Sigmoid colon (tissue), 4 donors: ENCODE measurements at regions not wholly inside any gene's neighbourhood (a gene's known extent, or its start where the extent isn't known, plus 50 kb on each side); places are given as distances from the start of the nearest gene placed in this dataset.

Source experiments
- EP300 ChIP-seq, 4 donors: sonication (generic); formaldehyde crosslinking; IDR thresholded peaks; one replicate each; pipeline ENCODE4 v1.6.1; 2017; ENCODE audit warnings: antibody characterized with exemption in 4 of 4
- POLR2A ChIP-seq, 2 donors: fragments of 450-650 bp; IDR thresholded peaks; one replicate each; pipeline ENCODE4 v1.6.1; 2016; ENCODE audit warnings: antibody characterized with exemption in 2 of 2, mild to moderate bottlenecking in 2 of 2, moderate library complexity in 2 of 2
- POLR2AphosphoS5 ChIP-seq, 4 donors: sonication (generic); formaldehyde crosslinking; IDR thresholded peaks; one replicate each; pipeline ENCODE4 v1.6.1; 2017; ENCODE audit warnings: antibody characterized with exemption in 4 of 4
- TF ChIP-seq, protein P1 (sequence below), 4 experiments: fragments of 450-650 bp in 3 of 4; fragments of 200-600 bp in 1 of 4; IDR thresholded peaks; one replicate each; pipeline ENCODE4 v1.5.1; 2016 to 2019; ENCODE audit warnings: antibody characterized with exemption in 4 of 4, mild to moderate bottlenecking in 3 of 4, moderate library complexity in 2 of 4

GRCh38 chr2:129895061-129895460 lies 84.4 kb upstream of the RAB6C start:
- TF ChIP-seq POLR2A (IDR thresholded peaks at IDR 0.05), result no peak
- TF ChIP-seq, protein P1, sequence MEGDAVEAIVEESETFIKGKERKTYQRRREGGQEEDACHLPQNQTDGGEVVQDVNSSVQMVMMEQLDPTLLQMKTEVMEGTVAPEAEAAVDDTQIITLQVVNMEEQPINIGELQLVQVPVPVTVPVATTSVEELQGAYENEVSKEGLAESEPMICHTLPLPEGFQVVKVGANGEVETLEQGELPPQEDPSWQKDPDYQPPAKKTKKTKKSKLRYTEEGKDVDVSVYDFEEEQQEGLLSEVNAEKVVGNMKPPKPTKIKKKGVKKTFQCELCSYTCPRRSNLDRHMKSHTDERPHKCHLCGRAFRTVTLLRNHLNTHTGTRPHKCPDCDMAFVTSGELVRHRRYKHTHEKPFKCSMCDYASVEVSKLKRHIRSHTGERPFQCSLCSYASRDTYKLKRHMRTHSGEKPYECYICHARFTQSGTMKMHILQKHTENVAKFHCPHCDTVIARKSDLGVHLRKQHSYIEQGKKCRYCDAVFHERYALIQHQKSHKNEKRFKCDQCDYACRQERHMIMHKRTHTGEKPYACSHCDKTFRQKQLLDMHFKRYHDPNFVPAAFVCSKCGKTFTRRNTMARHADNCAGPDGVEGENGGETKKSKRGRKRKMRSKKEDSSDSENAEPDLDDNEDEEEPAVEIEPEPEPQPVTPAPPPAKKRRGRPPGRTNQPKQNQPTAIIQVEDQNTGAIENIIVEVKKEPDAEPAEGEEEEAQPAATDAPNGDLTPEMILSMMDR (IDR thresholded peaks at IDR 0.05), result no peak
- TF ChIP-seq EP300 (IDR thresholded peaks at IDR 0.05), result no peak
- TF ChIP-seq POLR2AphosphoS5 (IDR thresholded peaks at IDR 0.05), result no peak
